ENCODE measurements at regions not wholly inside any gene's neighbourhood (a gene's known extent, or its start where the extent isn't known, plus 50 kb on each side); places are given as distances from the start of the nearest gene placed in this dataset.

GRCh38 chr16:25494292-25494691, 197.5 kb upstream of the HS3ST4 start:
- H3K9me3 ChIP-seq (replicated peaks; ENCODE audit: control insufficient read depth, insufficient read depth, low read length) = no peaks in the 10 kb centered on the region
- no peak overlapping the region for H3K27ac ChIP-seq (ENCODE audit: control insufficient read depth, insufficient read depth)
- ChIA-PET SMC1A (ENCODE audit: uncharacterized antibody, unreplicated experiment) (no interaction called here), RAD21 (ENCODE audit: unreplicated experiment) (no interaction called here), CTCF (no interaction called here), POLR2A (no interaction called here)
- H3K4me3 ChIP-seq = no peak overlapping the region
- BruUV-seq (replicated peaks) = no TSS peak
- no peak overlapping the region for H3K9ac ChIP-seq (ENCODE audit: control insufficient read depth, insufficient read depth, low read length)
- no peaks in the 10 kb centered on the region for H3K79me2 ChIP-seq (ENCODE audit: control insufficient read depth, insufficient read depth, low read length)
- in situ Hi-C loops (cut with MboI) (no loop called here), intact Hi-C loops (cut with micrococcal nuclease; ENCODE audit: unreplicated experiment) (no loop called here)
- no peak for FAIRE-seq
- no peak overlapping the region for H3K4me2 ChIP-seq (ENCODE audit: control insufficient read depth, insufficient read depth)
- no peaks in the 10 kb centered on the region for H4K20me1 ChIP-seq (ENCODE audit: control insufficient read depth, insufficient read depth)
- H3K4me1 ChIP-seq (ENCODE audit: control insufficient read depth, insufficient read depth, low read length) = no peaks in the 10 kb centered on the region
- ATAC-seq = no peak
- H2AFZ ChIP-seq (ENCODE audit: control insufficient read depth, low read depth, low read length) = no peak overlapping the region
- WGBS (ENCODE audit: insufficient coverage, insufficient replicate concordance, low lambda C conversion rate, missing lambda C conversion rate) = 0% methylated on average over 2 of the region's 2 CpGs
- H3K27me3 ChIP-seq (replicated peaks in 1 of 2; ENCODE audit: control insufficient read depth in 2 of 2, insufficient read depth in 2 of 2, low read length in 1 of 2) = no peaks in the 10 kb centered on the region
- H3K36me3 ChIP-seq (ENCODE audit: control insufficient read depth in 2 of 2, insufficient read depth in 2 of 2, low read length in 1 of 2) = no peaks in the 10 kb centered on the region
- no peak for DNase-seq (ENCODE audit: low read depth, low spot score)
- TF ChIP-seq E2F4 (IDR thresholded peaks at IDR 0.05; ENCODE audit: low read depth, low read length) (no peak), SMARCA5 (IDR thresholded peaks at IDR 0.05) (no peak), RCOR1 (conservative IDR thresholded peaks at IDR 0.05; ENCODE audit: low read depth, low read length) (no peak), ZNF24 (IDR thresholded peaks at IDR 0.05) (no peak), CTCF (IDR thresholded peaks at IDR 0.05 in 2 of 3, conservative IDR thresholded peaks at IDR 0.05 in 1 of 3; ENCODE audit: control insufficient read depth in 2 of 3, extremely low read depth in 1 of 3, insufficient read depth in 1 of 3, low read depth in 3 of 3, low read length in 3 of 3) (no peak), ZNF592 (IDR thresholded peaks at IDR 0.05) (no peak), FOS (IDR thresholded peaks at IDR 0.05; ENCODE audit: borderline replicate concordance, extremely low read depth, insufficient read length) (no peak), BCLAF1 (IDR thresholded peaks at IDR 0.05) (no peak), POLR2AphosphoS5 (IDR thresholded peaks at IDR 0.05; ENCODE audit: low read length) (no peak), PAX8 (IDR thresholded peaks at IDR 0.05) (no peak), IKZF2 (IDR thresholded peaks at IDR 0.05) (no peak), NFYB (IDR thresholded peaks at IDR 0.05; ENCODE audit: insufficient read depth, low read depth, low read length) (no peak)

Measured in GM12878 (cell line).